ENCODE measurements at regions not wholly inside any gene's neighbourhood (a gene's known extent, or its start where the extent isn't known, plus 50 kb on each side); places are given as distances from the start of the nearest gene placed in this dataset.

DNA sequence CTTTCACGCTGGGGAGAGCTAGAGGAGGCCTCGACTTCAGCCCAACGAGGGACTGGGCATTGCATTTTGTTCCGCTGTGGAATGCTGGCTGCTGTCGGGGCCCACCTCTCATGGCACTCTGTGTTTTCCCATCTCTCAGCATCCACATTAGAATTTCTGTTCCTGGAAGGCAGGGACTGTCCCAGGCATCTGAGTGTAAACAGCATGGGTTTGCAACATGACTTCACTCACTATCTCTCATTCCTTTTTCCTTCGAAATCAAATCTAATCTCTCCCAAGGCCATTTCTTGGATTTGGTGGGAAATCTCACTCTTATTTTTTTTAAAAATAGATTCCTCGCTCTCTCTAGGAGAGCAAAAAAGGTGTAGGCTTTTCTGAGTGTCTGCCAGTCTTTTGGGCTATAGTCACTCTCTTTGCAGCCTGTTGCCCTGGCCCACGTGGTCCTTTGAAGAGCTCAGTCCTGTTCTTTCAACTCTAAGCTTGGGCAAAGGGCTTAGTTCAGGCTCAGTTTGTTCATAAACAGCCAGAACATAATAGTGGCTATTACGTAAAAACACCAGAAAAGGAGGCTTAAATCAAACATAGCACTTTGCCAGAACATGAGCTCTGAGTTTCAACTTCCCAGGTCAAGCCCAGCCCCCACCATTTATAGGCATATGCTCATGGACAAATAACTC is 284.6 kb upstream of the ZFP64 start:
- TF ChIP-seq, protein P1, sequence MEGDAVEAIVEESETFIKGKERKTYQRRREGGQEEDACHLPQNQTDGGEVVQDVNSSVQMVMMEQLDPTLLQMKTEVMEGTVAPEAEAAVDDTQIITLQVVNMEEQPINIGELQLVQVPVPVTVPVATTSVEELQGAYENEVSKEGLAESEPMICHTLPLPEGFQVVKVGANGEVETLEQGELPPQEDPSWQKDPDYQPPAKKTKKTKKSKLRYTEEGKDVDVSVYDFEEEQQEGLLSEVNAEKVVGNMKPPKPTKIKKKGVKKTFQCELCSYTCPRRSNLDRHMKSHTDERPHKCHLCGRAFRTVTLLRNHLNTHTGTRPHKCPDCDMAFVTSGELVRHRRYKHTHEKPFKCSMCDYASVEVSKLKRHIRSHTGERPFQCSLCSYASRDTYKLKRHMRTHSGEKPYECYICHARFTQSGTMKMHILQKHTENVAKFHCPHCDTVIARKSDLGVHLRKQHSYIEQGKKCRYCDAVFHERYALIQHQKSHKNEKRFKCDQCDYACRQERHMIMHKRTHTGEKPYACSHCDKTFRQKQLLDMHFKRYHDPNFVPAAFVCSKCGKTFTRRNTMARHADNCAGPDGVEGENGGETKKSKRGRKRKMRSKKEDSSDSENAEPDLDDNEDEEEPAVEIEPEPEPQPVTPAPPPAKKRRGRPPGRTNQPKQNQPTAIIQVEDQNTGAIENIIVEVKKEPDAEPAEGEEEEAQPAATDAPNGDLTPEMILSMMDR (conservative IDR thresholded peaks at IDR 0.05), result no peak
- no peak for TF ChIP-seq EZH2 (IDR thresholded peaks at IDR 0.05; ENCODE audit: low read depth)

All from PC-9 (cell line).